ENCODE measurements at regions not wholly inside any gene's neighbourhood (a gene's known extent, or its start where the extent isn't known, plus 50 kb on each side); places are given as distances from the start of the nearest gene placed in this dataset.

GRCh38 chr12:30438601-30439041 is 257.0 kb downstream of the IPO8 start:
- Histone ChIP-seq H3K79me2 (ENCODE audit: low read length) (no peaks in the 10 kb centered on the region), H3K36me3 (replicated peaks; ENCODE audit: low read depth, low read length) (no peaks in the 10 kb centered on the region), H3K27ac (ENCODE audit: low read length) (no peak overlapping the region), H3K4me3 (ENCODE audit: low read length) (no peak overlapping the region), H3K4me1 (ENCODE audit: low read length) (no peaks in the 10 kb centered on the region), H2AFZ (ENCODE audit: low read depth, low read length) (no peak overlapping the region), H4K20me1 (ENCODE audit: insufficient read depth, low read length) (no peaks in the 10 kb centered on the region), H3K9me3 (ENCODE audit: insufficient read depth, low read length) (no peaks in the 10 kb centered on the region), H3K27me3 (ENCODE audit: low read depth, low read length) (no peaks in the 10 kb centered on the region), H3K9ac (ENCODE audit: low read length) (no peak overlapping the region), H3K4me2 (ENCODE audit: low read length) (no peak overlapping the region)
- TF ChIP-seq EZH2phosphoT487 (IDR thresholded peaks at IDR 0.05; ENCODE audit: low read depth) = no peak
- no peak for TF ChIP-seq CTCF (IDR thresholded peaks at IDR 0.05; ENCODE audit: low read depth, low read length)

- TF ChIP-seq EZH2phosphoT487 (IDR thresholded peaks at IDR 0.05; ENCODE audit: low read depth) = no peak
- no peak for TF ChIP-seq CTCF (IDR thresholded peaks at IDR 0.05; ENCODE audit: low read depth, low read length)
- Histone ChIP-seq H3K36me3 (replicated peaks; ENCODE audit: low read depth, low read length) (no peaks in the 10 kb centered on the region), H2AFZ (ENCODE audit: low read depth, low read length) (no peak overlapping the region), H3K9ac (ENCODE audit: low read length) (no peak overlapping the region), H3K27ac (ENCODE audit: low read length) (no peak overlapping the region), H3K4me1 (ENCODE audit: low read length) (no peaks in the 10 kb centered on the region), H3K79me2 (ENCODE audit: low read length) (no peaks in the 10 kb centered on the region), H3K27me3 (ENCODE audit: low read depth, low read length) (no peaks in the 10 kb centered on the region), H3K4me2 (ENCODE audit: low read length) (no peak overlapping the region), H3K9me3 (ENCODE audit: insufficient read depth, low read length) (no peaks in the 10 kb centered on the region), H4K20me1 (ENCODE audit: insufficient read depth, low read length) (no peaks in the 10 kb centered on the region), H3K4me3 (ENCODE audit: low read length) (no peak overlapping the region)
Observed at GRCh38 chr12:30437616-30438015, 258.1 kb downstream of the IPO8 start.

- H3K36me3 ChIP-seq (replicated peaks; ENCODE audit: low read depth, low read length) = no peaks in the 10 kb centered on the region
- no peaks in the 10 kb centered on the region for H3K9me3 ChIP-seq (ENCODE audit: insufficient read depth, low read length)
- H4K20me1 ChIP-seq (ENCODE audit: insufficient read depth, low read length) = no peaks in the 10 kb centered on the region
- no peaks in the 10 kb centered on the region for H3K4me1 ChIP-seq (ENCODE audit: low read length)
- no peaks in the 10 kb centered on the region for H3K79me2 ChIP-seq (ENCODE audit: low read length)
- no peak overlapping the region for H3K27ac ChIP-seq (ENCODE audit: low read length)
- no peak overlapping the region for H3K4me3 ChIP-seq (ENCODE audit: low read length)
- TF ChIP-seq CTCF (IDR thresholded peaks at IDR 0.05; ENCODE audit: low read depth, low read length) (no peak), EZH2phosphoT487 (IDR thresholded peaks at IDR 0.05; ENCODE audit: low read depth) (no peak)
- H3K27me3 ChIP-seq (ENCODE audit: low read depth, low read length) = no peaks in the 10 kb centered on the region
- no peak overlapping the region for H3K9ac ChIP-seq (ENCODE audit: low read length)
- no peak overlapping the region for H2AFZ ChIP-seq (ENCODE audit: low read depth, low read length)
- no peak overlapping the region for H3K4me2 ChIP-seq (ENCODE audit: low read length)
Observed at GRCh38 chr12:30437044-30437443, 258.6 kb downstream of the IPO8 start.

GRCh38 chr12:30428098-30428497 is 267.6 kb downstream of the IPO8 start:
- H2AFZ ChIP-seq (ENCODE audit: low read depth, low read length) = no peak overlapping the region
- TF ChIP-seq EZH2phosphoT487 (IDR thresholded peaks at IDR 0.05; ENCODE audit: low read depth) = no peak
- TF ChIP-seq CTCF (IDR thresholded peaks at IDR 0.05; ENCODE audit: low read depth, low read length) = no peak
- no peaks in the 10 kb centered on the region for H3K9me3 ChIP-seq (ENCODE audit: insufficient read depth, low read length)
- H3K79me2 ChIP-seq (ENCODE audit: low read length) = no peaks in the 10 kb centered on the region
- no peaks in the 10 kb centered on the region for H3K36me3 ChIP-seq (replicated peaks; ENCODE audit: low read depth, low read length)
- no peak overlapping the region for H3K27ac ChIP-seq (ENCODE audit: low read length)
- no peak overlapping the region for H3K9ac ChIP-seq (ENCODE audit: low read length)
- H3K4me2 ChIP-seq (ENCODE audit: low read length) = no peak overlapping the region
- H3K4me3 ChIP-seq (ENCODE audit: low read length) = no peak overlapping the region
- no peaks in the 10 kb centered on the region for H4K20me1 ChIP-seq (ENCODE audit: insufficient read depth, low read length)
- H3K27me3 ChIP-seq (ENCODE audit: low read depth, low read length) = no peaks in the 10 kb centered on the region
- no peaks in the 10 kb centered on the region for H3K4me1 ChIP-seq (ENCODE audit: low read length)

All from OCI-LY3 (cell line).